ENCODE measurements at regions not wholly inside any gene's neighbourhood (a gene's known extent, or its start where the extent isn't known, plus 50 kb on each side); places are given as distances from the start of the nearest gene placed in this dataset.
"Not testable (repeated sequence)": the region's sequence is repeated elsewhere in the genome, so short reads cannot be mapped to it uniquely, and the experiment has no call there.

GRCh38 chr6:9131616-9132015, 696.3 kb upstream of the SLC35B3 start:
- DNase-seq: no peak

GRCh38 chr6:9131201-9131600, 695.9 kb upstream of the SLC35B3 start:
- DNase-seq: no peak

- DNase-seq: no peak
Observed at GRCh38 chr6:9128970-9129369, 693.6 kb upstream of the SLC35B3 start.

- DNase-seq: no peak
Observed at GRCh38 chr6:9126878-9127560, 691.7 kb upstream of the SLC35B3 start.

- DNase-seq: not testable (repeated sequence)
Observed at GRCh38 chr6:9126034-9126433, 690.7 kb upstream of the SLC35B3 start.

- no peak for DNase-seq
Observed at GRCh38 chr6:9121549-9121948, 686.2 kb upstream of the SLC35B3 start.

DNA sequence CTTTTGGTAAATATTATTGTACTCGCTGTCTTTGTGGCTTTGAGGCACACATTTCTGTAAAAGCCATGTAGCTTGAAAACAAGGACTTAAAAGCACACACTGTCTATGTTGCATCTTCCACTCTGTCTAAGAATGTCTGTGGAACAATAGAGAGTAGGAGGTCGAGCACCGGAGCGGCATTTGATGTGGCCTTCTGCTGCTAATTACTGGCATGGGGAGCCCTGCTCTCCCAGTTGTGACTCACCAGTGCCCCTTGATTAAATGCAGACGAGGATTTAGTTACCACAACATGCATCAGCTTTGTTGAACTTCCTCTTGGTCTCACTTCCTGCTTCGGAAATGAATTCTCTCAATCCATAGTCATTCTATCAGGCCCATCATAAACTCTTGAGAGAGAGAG, 680.7 kb upstream of the SLC35B3 start:
- no peak for DNase-seq

GRCh38 chr6:9112544-9112943, 677.2 kb upstream of the SLC35B3 start:
- DNase-seq: no peak

DNA sequence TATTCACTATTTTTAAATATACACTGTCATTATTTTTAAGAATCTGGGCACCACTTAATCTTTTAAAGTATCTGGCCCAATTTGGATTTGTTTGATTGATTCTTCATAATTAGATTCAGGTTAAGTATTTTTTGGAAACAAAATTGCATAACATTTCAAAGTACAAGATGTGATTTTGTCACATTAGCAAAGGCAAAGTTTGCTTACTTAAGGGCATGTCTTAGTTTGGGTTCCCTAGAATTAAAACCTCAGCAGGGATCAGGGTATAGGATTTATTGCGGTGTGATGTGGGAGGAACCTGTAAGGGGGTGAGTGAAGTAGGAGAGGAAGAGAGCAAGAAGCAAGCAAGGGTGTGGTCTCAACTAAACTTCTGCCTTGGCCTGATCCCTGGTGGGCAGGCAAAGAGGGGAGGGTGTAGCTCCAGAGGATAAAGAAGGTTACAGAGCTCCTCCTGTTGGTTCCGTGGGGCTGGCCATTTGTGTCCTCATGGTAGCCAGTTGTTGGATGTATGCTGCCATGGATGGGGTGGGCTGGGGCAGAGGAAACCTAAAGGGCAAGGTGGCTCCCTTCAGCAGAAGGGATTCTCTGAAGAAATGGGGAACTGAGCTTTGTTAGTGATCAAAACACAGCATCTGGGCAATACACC, 668.7 kb upstream of the SLC35B3 start:
- DNase-seq: no peak

DNA sequence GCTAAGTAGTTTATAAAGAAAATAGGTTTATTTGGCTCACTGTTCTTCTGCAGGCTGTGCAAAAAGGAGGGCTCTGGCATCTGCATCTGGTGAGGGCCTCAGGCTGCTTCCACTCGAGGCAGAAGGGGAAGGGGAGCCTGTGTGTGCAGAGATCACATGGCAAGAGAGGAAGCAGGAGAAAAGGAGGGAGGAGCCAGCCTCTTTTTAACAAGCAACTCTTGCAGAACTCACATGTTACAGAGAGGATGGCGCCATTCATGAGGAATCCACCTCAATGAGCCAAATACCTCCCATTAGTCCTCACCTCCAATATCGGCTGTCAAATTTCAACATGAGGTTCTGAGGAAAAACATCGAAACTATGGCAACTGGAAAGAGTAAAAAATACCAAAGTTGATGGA, 666.6 kb upstream of the SLC35B3 start:
- DNase-seq: no peak

DNA sequence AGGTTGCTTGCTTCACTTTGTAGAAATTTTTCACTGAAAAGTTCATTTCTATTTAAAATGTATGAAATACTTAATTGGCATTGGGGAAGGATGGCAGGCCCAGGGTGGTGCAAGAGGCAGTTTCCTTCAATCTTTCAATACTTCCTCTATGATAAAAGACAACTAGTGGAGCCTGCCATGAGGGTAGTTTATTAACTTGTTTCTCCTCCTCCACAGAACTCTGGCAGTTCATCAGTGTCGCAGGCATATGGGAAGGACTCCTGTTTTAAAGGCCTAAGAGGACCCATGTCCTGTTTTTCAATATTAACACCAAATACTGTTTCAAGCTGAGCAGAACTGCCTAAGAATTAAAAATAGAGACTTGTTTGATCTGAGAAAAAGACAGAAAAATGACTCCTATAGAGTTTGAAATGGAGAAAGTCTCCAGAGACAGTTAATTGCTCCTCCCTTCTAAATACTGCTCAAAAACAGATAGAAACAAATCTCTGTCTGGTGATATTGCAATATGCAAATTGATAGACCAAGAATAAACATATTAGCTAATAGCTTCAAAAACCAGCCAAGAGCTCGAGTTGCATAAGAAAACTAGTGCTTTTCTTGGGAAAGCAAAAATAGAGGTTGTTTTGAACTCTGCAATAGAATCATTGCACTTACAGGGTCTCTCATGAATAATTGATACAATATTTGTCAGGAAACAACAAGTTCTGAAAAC, 665.7 kb upstream of the SLC35B3 start:
- DNase-seq: no peak

DNA sequence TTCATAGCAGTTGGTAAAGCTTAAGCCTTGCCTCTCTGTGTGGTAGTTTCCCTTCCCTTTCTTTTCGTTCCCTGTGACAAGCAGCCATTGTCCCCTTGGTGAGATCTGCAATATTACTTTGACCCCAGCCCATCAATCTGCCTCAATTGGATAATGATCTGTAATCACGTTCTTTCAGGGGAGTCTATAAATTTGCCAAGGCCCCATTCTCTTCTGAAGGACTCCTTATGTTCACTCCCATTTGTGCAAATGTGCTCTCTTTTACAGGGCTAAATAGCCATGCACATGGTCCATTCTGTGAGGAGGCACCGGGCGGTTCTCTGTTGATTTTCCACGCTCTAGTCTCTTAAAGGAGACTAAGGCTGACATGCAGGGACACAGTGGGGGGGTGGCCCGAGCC, 660.4 kb upstream of the SLC35B3 start:
- DNase-seq: no peak

GRCh38 chr6:9095137-9095536, 659.8 kb upstream of the SLC35B3 start:
- no peak for DNase-seq

DNA sequence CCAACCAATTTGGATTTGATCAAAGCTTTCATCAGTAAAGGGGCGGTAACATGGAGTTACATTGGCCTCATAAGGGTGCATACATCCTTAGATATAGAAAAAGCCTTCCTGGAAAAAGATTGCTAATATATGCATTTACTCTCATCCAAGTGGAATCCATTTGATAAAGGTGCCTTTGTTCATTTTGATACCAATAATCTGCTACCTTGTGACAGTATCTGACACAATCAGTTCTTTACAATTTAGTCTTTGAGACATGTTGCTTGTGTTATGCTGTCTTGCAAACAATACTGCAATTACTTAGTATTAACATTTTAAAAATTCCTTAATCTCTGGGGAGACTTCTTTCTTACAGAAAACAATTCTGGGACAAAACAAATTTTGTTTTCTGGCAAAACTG, 654.4 kb upstream of the SLC35B3 start:
- DNase-seq: no peak

- DNase-seq: no peak
Observed at GRCh38 chr6:9087470-9087869, 652.1 kb upstream of the SLC35B3 start.

GRCh38 chr6:9086331-9086730, 651.0 kb upstream of the SLC35B3 start:
- DNase-seq: no peak

- no peak for DNase-seq
Observed at GRCh38 chr6:9085709-9086070, 650.3 kb upstream of the SLC35B3 start.

GRCh38 chr6:9085054-9085708, 649.8 kb upstream of the SLC35B3 start:
- no peak for DNase-seq

DNA sequence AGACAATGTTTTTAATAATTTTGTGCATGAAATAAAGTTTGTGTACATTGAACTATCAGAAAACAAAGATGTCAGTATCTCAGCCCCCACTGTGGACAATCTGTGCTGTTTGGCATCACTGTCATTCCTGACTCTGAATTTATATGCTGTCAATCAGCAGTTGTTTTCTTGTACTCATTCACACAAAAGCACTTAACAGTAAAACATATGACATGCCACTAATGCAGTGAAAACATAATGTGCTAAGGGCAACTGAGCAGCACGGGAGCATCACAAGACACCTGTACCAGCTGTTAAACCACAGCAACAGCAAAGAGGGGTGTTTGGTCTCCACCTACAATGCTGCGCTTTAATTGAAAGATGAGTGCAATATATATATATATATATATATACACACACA, 647.8 kb upstream of the SLC35B3 start:
- DNase-seq: no peak

DNA sequence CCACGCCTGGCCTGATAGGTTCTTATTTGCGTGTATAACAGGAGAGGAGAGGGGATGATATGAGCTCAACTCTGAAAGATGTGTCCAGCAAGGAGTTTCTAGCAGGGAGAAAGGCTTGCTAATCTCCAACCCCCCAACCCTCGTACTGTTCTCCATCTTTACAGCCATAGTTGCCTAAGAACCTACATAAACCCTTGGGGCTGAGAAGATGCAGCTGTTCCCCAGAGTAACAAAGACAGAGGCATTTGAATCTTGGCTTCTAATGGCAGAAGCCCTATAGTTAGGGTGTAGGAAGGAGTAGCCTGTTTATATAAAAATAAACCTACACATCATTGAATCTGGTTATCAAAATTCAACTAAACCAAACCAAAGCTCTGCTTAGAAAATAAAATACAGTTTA, 631.4 kb upstream of the SLC35B3 start:
- DNase-seq: no peak

DNA sequence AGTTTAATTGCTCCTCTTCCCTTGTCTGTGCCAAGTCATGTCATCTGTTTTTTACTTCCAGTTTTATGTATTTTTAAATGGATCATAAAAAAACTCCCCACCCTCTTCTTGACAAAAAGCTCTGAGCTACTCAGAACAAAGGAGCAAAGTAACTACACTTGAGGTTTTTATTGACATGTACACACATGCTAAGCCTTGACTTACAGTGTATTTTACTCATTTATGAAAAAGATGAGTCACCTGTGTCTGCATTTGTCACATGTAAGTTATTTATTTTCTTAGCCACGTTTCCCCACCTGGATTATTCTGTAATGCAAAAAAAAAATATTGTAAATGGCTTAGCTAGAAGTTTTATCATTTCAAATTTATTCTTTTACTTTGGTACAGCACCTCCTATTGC, 628.8 kb upstream of the SLC35B3 start:
- DNase-seq: no peak

DNA sequence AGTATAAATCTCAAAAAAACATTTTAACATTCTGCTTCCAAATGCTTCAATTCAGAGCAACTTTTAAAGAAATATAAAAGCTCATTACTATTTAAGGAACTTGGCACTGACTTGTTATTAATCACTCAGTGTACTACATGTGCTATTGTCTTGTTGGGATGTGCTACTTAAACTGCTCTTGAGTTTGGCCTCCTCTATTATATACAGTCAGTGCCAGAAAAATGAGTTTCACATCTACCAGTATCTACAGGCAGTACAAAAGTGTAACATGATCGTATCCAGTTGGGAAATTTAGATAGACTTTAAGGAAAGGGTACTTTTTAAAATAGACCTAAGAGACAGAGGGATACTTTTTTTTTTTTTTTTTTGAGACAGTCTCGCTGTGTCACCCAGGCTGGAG, 627.3 kb upstream of the SLC35B3 start:
- no peak for DNase-seq

DNA sequence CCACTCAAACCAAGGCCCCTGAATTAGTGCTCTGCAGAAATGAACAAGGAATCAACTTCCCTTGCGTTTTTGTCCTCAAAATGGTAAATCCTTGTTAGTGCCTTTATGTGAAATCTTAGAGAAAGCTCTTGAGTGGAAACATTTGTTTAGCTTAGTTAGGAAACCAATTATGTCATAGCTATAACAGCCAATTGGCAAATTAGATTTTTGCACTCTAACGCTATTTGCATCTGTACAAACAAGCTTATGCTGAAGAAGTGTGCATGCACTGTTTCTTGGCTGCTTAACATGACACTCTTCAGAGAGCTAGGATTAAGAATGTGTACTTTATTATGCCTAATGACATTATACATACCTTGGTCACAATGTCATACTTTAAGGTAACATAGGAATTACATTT, 622.6 kb upstream of the SLC35B3 start:
- DNase-seq: no peak

DNA sequence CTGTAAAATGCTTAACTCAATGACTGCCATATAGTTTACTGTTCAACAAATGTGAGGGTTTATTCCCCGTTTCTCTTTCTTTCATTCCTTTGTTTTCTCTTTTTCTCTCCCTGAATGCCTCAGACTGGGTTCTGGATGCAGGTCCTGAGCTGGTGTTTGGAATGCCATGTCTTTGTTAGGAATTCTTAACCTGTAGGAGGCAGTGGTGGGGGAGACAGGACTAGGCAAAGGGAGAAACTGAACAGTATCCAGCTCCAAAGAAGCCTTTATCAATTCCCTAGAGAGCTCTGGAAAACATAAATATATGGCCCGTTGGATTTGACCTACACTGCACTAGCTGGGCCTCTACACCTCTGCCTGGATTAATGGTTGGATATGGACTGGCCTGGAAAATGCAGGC, 621.2 kb upstream of the SLC35B3 start:
- DNase-seq: no peak
